ENCODE measurements at regions not wholly inside any gene's neighbourhood (a gene's known extent, or its start where the extent isn't known, plus 50 kb on each side); places are given as distances from the start of the nearest gene placed in this dataset.

GRCh38 chr10:121339114-121339513 is 259.1 kb downstream of the FGFR2 start:
- Histone ChIP-seq H3K27ac (no peak overlapping the region), H3K9me3 (no peaks in the 10 kb centered on the region), H3K36me3 (no peaks in the 10 kb centered on the region), H3K4me3 (no peak overlapping the region), H3K4me1 (no peaks in the 10 kb centered on the region), H3K27me3 (replicated peaks in 1 of 7) (no peaks in the 10 kb centered on the region)
- 69 to 84% (median 81%) methylated on average over 5 of the region's 5 CpGs for WGBS, 5 donors
- intact Hi-C loops (cut with DNase I; ENCODE audit: low total_unique reads), result no loop called here
- DNase-seq, result no peak
- TF ChIP-seq POLR2A (IDR thresholded peaks at IDR 0.05) (no peak), CTCF (IDR thresholded peaks at IDR 0.05 in 8 of 11, conservative IDR thresholded peaks at IDR 0.05 in 3 of 11) (no peak), POLR2AphosphoS5 (IDR thresholded peaks at IDR 0.05) (no peak)

- WGBS, 5 donors, result 40 to 52% (median 46%) methylated on average over 7 of the region's 7 CpGs
- Histone ChIP-seq H3K9me3 (peaks cover 0 to 3% (median 0%) of the 10 kb centered on the region in 8 donors), H3K27me3 (replicated peaks in 1 of 7) (no peaks in the 10 kb centered on the region), H3K4me3 (no peak overlapping the region), H3K4me1 (no peaks in the 10 kb centered on the region), H3K27ac (no peak overlapping the region), H3K36me3 (no peaks in the 10 kb centered on the region)
- intact Hi-C loops (cut with DNase I; ENCODE audit: low total_unique reads), result no loop called here
- DNase-seq, result no peak
- TF ChIP-seq POLR2AphosphoS5 (IDR thresholded peaks at IDR 0.05) (no peak), CTCF (IDR thresholded peaks at IDR 0.05 in 8 of 11, conservative IDR thresholded peaks at IDR 0.05 in 3 of 11) (no peak), POLR2A (IDR thresholded peaks at IDR 0.05) (no peak)
Measured at GRCh38 chr10:121340271-121340831, 257.9 kb downstream of the FGFR2 start.

GRCh38 chr10:121351540-121351939 is 246.7 kb downstream of the FGFR2 start:
- intact Hi-C loops (cut with DNase I; ENCODE audit: low total_unique reads), result no loop called here
- Histone ChIP-seq H3K4me3 (no peak overlapping the region), H3K4me1 (no peaks in the 10 kb centered on the region), H3K36me3 (no peaks in the 10 kb centered on the region), H3K27ac (no peak overlapping the region), H3K9me3 (peaks cover 0 to 7% (median 0%) of the 10 kb centered on the region in 8 donors), H3K27me3 (replicated peaks in 1 of 7) (no peaks in the 10 kb centered on the region)
- WGBS, 5 donors, result 90 to 96% (median 94%) methylated on average over 5 of the region's 5 CpGs
- no peak for DNase-seq
- TF ChIP-seq POLR2AphosphoS5 (IDR thresholded peaks at IDR 0.05) (no peak), CTCF (IDR thresholded peaks at IDR 0.05 in 8 of 11, conservative IDR thresholded peaks at IDR 0.05 in 3 of 11) (no peak)

GRCh38 chr10:121352231-121352855 is 245.9 kb downstream of the FGFR2 start:
- Histone ChIP-seq H3K9me3 (peaks cover 0 to 7% (median 0%) of the 10 kb centered on the region in 8 donors), H3K27me3 (replicated peaks in 1 of 7) (no peaks in the 10 kb centered on the region), H3K4me3 (no peak overlapping the region), H3K4me1 (no peaks in the 10 kb centered on the region), H3K36me3 (no peaks in the 10 kb centered on the region), H3K27ac (no peak overlapping the region)
- 64 to 77% (median 68%) methylated on average over 7 of the region's 7 CpGs for WGBS, 5 donors
- TF ChIP-seq POLR2AphosphoS5 (IDR thresholded peaks at IDR 0.05), result no peak
- DNase-seq, result no peak
- intact Hi-C loops (cut with DNase I; ENCODE audit: low total_unique reads), result no loop called here
